ENCODE measurements at regions not wholly inside any gene's neighbourhood (a gene's known extent, or its start where the extent isn't known, plus 50 kb on each side); places are given as distances from the start of the nearest gene placed in this dataset.

- no peak for TF ChIP-seq CTCF (IDR thresholded peaks at IDR 0.05; ENCODE audit: low read depth, low read length, poor library complexity, severe bottlenecking)
- TF ChIP-seq EZH2phosphoT487 (IDR thresholded peaks at IDR 0.05; ENCODE audit: borderline replicate concordance, low read length): no peak
Observed at GRCh38 chr12:32964981-32965585, 68.5 kb upstream of the PKP2 start.
